HG03025 (cell line): ENCODE measurements at regions not wholly inside any gene's neighbourhood (a gene's known extent, or its start where the extent isn't known, plus 50 kb on each side); places are given as distances from the start of the nearest gene placed in this dataset.
A peak's percentile ranks its signal among the peaks of the same experiment; 100 is the strongest.

Experiments
- ATAC-seq: cut with Tn5 transposase; IDR thresholded peaks from one replicate; pipeline ENCODE4 v1.9.1; 2021; ENCODE audit warnings: mild to moderate bottlenecking, moderate library complexity; ENCODE audit not compliant: unreplicated experiment, low FRiP score

- ATAC-seq, result no peak
Measured at GRCh38 chrX:100217547-100217946, 192.5 kb downstream of the PCDH19 start.

- ATAC-seq, result no peak
Measured at GRCh38 chrX:100216083-100216482, 194.0 kb downstream of the PCDH19 start.

- peak; percentile 12 for ATAC-seq
Measured at GRCh38 chrX:100208076-100208475, 202.0 kb downstream of the PCDH19 start.

- peak; percentile 92 for ATAC-seq
Measured at GRCh38 chrX:100207331-100208024, 202.6 kb downstream of the PCDH19 start.

DNA sequence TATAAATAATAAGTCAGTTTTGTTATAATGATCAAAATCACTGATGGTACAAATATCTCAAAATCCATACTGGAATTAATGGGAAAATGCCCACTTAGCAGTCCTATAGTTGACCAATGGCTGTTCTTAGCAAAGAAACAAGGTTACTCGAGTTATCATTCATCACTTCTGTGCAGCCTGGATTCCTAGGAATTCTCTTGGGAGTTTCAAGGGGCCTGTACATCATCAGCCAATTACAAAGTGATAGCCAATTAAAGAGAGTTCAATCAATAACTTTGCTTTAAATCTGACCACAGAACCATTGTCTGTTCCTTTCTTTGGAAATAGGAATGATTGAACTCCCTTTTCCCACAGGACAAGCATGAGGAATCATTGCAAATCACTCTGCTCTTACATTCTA, 205.5 kb downstream of the PCDH19 start:
- no peak for ATAC-seq

DNA sequence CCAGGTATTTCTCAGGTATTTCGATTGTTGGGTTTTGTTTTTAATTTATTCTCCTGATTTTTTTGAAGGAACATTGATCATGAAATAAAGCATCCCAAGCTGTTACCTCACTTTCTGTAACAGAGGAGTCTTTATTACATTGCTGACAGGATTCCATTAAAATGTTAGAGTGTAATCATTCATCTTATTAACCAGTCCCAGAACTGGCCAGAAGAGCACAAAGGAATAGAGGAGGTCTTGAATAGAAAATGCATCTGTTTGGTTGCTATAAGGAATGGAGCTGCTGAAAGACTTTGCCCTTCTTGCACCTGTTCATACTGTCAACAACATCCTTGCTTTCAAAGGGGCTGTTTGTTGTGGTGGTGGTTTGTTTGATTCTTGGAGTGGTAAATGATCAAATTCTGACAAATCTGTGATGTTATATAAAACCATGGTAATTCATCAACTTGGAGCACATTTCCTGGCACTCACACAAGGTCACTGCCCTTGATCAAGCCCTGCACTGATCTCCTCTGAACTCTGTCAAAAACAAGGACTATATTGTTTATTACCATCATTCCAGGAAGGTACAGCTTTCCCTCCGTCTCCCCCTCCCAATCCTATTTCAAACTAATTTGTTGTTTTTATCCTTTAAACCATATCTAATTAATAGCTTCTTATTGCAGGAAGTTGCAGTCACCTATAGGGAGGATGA, 215.8 kb downstream of the PCDH19 start:
- ATAC-seq, result no peak
